Kidney tubule cell (primary cell): ENCODE measurements at regions not wholly inside any gene's neighbourhood (a gene's known extent, or its start where the extent isn't known, plus 50 kb on each side); places are given as distances from the start of the nearest gene placed in this dataset.
"Not testable (repeated sequence)": the region's sequence is repeated elsewhere in the genome, so short reads cannot be mapped to it uniquely, and the experiment has no call there.

ENCODE experiments used
- DNase-seq: peaks from one replicate; pipeline ENCODE4 v3.0.0-alpha.2; 2018; ENCODE audit warnings: low spot score

- no peak for DNase-seq
Observed at GRCh38 chr10:27388761-27389399, 115.2 kb upstream of the RAB18 start.

GRCh38 chr10:27383595-27384542 lies 120.2 kb upstream of the RAB18 start:
- peak; percentile 65 for DNase-seq

DNA sequence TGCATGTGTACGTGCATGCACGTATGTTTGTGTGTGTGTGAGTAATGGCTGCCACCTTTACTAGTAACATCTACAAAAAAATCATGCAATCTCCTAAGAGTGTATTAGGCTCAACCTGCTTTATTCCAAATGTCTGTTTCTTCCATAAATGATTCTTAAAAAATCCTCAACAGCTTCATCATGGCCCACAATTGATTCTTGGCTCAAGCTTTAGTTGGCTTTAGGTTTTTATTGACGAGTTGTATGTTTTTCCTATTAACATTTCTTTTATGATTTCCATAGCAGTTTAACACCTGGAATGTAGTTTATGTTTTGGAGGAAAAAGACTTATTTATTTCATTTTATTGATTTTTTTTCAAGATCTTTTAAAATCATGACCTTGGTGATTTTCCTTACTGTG lies 121.9 kb upstream of the RAB18 start:
- DNase-seq = no peak

DNA sequence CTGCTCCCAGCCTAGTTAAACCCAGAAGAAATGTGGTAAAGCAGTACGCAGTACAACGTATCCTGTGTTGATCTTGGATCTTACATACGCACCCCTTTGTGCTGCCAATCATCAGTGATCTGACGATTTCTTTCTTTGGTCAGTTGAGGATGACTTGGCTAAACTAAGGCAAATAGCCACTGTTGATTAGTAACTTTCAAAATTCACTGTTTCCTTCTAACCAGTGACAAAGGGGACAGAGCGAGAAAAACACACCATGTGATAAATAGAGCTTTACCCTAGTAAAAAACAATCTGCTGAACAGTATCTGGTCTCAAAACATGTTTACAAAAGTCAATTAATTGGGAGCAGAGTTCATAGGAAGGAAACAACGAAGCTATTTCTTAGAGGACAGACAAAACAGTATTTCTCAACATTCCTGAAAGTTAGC lies 123.2 kb upstream of the RAB18 start:
- DNase-seq = no peak

- not testable (repeated sequence) for DNase-seq
Observed at GRCh38 chr10:27379041-27379440, 125.1 kb upstream of the RAB18 start.

GRCh38 chr10:27373566-27374160 lies 130.4 kb upstream of the RAB18 start:
- no peak for DNase-seq

DNA sequence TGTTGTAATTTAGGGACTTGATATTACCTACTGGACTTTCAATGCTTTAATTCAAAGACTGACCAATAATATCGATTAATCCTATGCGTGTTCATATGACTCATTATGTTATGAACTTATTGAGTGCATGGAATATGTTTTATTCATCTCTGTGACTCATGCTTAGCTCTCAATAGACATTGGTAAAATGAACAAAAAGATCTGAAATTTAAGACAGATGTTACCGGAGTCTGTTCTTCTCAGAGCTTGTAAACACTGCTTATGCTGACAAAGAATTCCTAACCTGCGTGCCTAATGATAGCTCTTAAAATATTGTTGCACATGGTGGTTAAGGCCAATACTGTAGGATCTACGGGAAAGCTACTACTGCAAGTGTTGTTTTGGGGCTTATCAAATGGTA lies 131.5 kb upstream of the ACBD5 start:
- no peak for DNase-seq

DNA sequence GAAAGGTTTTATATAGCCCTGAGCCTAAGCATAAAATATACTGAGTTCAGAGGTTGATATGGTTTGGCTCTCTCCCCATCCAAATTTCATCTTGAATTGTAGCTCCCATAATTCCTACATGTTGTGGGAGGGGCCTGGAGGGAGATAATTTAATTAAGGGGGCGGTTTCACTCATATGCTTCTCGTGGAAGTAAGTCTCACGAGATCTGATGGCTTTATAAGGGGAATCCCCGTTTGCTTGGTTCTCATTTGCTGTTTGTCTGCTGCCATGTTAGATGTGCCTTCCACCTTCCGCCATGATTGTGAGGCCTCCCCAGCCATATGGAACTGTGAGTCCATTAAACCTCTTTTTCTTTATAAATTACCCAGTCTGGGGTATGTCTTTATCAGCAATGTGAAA lies 130.8 kb upstream of the ACBD5 start:
- DNase-seq = not testable (repeated sequence)

DNA sequence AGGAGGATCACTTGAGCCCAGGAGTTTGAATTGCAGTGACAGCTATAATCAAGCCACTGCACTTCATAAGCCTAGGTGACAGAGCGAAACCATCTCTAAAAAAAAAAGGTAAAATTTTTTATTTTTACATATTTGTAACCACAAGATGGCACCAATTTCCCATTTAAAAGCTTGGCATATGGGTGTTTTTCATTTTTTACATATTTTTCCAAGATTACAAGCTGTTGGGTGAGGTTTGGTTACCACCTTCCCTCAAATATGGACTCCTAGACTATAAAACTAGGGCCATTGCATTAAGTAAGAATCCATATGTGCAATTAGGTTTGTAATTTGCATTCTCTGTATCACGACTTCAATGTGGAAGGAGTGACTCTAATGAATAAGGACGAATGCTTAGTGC lies 129.3 kb upstream of the ACBD5 start:
- peak; percentile 16 for DNase-seq

DNA sequence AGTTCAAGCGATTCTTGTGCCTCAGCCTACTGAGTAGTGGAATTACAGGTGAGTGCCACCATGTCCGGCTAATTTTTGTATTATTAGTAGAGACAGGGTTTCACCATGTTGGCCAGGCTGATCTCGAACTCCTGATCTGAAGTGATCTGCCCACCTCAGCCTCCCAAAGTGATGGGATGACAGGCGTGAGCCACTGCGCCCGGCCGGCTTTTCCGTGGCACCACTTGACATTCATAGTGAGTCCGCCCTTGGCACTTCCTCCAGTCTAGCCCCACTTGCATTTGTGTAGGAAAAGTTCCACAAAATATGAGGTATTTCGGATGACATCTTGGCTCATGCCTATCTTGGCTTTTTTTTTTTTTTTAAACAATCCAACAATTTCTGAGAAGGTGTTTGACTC lies 128.1 kb upstream of the ACBD5 start:
- no peak for DNase-seq

DNA sequence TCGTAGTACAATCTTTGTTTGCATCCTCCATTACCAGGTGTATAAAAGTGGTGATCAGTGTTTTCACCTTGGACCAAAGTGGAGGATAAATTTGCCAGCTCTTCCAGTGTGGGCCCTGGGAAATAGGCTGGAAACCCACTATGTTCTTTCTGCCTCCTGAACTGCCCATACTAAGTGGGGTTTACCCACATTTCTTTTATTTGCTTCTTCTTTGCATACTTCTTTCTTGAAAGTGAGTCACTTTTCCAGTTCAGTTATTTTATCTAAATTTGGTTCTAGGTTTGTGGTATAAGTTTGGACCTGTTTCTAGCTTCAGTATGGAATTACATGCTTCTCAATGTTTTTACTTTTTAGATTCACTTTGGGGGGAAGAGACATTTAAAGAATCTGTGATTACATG lies 126.2 kb upstream of the ACBD5 start:
- DNase-seq = no peak

- no peak for DNase-seq
Observed at GRCh38 chr10:27364028-27364427, 123.4 kb upstream of the ACBD5 start.

DNA sequence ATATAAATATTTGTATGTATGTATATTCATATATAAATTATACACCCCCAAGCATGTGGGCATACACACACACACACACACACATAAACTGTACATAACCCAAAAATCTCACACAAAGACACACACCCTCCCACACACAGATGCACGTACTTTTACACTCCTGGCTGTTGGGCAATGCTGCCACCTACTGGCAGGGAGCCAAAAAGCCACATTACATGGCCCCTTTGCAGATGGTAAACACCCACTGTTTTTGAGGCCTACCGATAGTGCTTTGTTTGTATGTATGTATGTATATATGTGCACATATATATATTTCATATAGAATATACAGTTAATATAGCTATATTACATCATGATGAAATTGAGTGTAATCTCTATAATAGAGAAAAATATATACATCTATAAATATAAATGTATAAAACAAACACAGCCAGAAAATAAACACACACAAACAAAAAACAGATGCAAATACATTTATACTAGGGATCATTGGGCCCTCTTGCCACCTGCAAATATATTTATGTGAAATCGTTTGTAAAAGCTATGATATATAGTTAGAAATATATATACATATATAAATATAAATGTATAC lies 120.1 kb upstream of the ACBD5 start:
- DNase-seq = peak; percentile 79

GRCh38 chr10:27359792-27360355 lies 119.3 kb upstream of the ACBD5 start:
- no peak for DNase-seq

DNA sequence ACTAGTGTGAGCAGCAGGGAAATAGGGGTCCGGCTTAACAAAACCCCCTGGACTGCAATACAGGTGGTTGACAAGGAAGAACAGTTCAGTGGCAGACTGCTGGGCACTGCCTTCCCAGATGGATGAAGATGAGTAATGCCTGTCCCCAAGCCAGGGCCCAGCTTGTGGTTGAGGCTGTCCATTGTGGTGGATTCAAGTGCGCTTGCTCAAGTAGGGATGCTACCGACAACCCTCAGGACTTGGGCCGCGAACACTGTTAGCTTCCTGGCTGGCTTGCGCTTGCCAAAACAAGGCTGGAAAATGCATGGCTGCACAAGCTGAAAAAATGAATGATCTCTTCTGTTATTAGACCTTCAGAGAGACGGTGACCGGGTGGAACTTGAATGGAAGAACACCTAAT lies 116.1 kb upstream of the ACBD5 start:
- no peak for DNase-seq

- DNase-seq = no peak
Observed at GRCh38 chr10:27355918-27356573, 115.4 kb upstream of the ACBD5 start.

DNA sequence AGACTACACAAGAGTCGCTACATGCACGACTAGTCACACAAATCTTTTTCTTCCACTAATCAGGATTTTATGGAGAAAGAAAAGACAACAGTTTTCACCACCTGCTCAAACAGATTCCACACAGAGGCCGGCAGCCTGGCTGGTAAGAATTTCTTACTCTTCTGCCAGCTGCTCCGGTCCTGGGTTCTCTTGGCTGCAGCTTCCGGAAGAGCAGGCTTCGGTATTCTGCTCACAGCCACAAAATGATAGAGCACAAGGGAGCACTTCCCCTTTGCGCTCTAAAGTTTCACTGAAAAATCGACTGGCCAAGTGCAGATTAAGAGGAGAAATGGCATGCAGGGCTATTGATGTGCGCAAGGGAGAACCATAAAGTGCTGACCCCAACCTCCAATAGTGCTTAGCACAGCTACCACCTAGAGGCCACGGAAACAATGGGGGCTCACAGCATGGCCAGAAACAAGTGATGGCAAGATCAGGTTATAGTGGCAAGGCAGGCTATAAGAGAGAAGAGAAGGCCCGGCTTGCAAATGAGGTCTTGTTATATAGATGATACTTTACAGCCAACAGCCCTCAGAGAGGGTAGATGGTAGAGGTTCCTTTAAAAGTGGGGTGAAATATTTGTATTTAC lies 114.2 kb upstream of the ACBD5 start:
- DNase-seq = not testable (repeated sequence)

DNA sequence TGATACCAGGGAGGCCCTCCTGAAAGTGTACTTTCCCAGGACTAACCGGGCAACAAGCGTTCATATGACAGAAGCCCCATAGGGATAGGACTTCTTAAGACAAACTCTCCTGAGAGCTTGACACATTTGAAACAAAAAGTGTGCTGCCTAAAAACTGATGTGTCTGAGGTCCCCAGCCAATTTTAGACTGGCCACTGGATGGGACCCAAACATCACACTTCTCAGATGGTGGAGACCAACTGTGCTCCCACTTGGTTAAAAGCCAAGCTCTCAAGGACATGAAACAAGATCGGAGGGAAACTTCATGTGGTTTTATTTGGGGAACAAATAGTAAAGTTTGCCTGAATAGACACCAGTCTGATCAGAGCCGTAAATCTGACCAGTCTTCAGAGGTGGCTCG lies 113.5 kb upstream of the ACBD5 start:
- DNase-seq = not testable (repeated sequence)

DNA sequence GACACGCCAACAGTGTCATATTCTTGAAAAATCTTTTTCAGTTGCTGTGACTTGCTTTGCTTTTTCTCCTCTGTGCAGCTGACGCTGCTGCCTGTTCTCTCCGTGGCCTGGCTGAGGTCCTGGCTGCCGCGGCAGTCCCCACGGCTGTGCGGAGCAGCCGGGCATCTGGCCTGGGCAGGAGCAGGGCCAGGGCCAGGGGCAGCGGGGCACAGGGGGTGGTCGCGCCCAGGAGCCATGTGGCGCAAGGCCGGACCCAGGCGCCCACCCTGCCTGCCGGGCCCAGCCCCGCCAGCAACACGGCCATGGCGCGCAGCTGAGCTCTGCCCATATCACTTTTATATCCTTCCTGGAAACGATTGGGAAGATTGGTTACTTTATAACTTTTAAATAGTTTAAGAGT lies 109.4 kb upstream of the ACBD5 start:
- no peak for DNase-seq

- DNase-seq = not testable (repeated sequence)
Observed at GRCh38 chr10:27347827-27348207, 107.2 kb upstream of the ACBD5 start.

DNA sequence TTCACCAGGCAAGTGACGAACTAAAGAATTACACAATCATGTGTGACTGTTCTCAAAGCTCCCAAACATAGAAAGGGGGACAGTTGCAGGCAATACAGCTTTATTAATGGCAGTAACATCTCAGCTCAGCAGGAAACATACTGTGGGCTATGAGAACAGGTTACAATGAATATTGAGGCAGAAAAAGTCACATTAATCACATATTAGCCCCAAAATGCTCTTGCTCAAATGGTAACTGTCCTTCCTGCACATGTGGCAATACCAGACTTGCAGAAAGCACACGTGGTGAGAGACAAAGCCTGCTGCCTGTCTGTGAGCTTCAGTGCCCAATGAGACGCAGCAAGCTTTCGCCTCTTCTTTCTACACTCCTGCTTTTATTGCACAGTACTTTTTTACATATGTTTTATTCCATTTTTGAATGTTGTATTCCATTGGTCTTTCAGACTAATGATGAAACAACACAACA lies 104.9 kb upstream of the ACBD5 start:
- DNase-seq = no peak
